Esophagus (tissue), 2 donors: ENCODE measurements at regions not wholly inside any gene's neighbourhood (a gene's known extent, or its start where the extent isn't known, plus 50 kb on each side); places are given as distances from the start of the nearest gene placed in this dataset.

ENCODE experiments used
- H3K27ac ChIP-seq, 2 donors: one replicate each; pipeline ENCODE4 v1.5.1; 2013; ENCODE audit warnings: low read depth in 2 of 2, mild to moderate bottlenecking in 2 of 2, inconsistent platforms in 1 of 2, low read length in 1 of 2, moderate library complexity in 1 of 2
- H3K27me3 ChIP-seq, 2 donors: one replicate each; pipeline ENCODE4 v1.6.1; 2013; ENCODE audit warnings: low read length in 2 of 2, control low read depth in 1 of 2, mild to moderate bottlenecking in 1 of 2; ENCODE audit not compliant: insufficient read depth in 2 of 2, control insufficient read depth in 1 of 2
- H3K36me3 ChIP-seq, 2 donors: one replicate each; pipeline ENCODE4 v1.6.1; 2013; ENCODE audit warnings: low read length in 1 of 2; ENCODE audit not compliant: control insufficient read depth in 2 of 2, insufficient read depth in 2 of 2
- H3K4me1 ChIP-seq, 2 donors: one replicate each; pipeline ENCODE4 v1.6.1; 2013; ENCODE audit warnings: low read length in 1 of 2; ENCODE audit not compliant: control insufficient read depth in 2 of 2, insufficient read depth in 2 of 2
- H3K4me3 ChIP-seq, 2 donors: one replicate each; pipeline ENCODE4 v1.5.1; 2013; ENCODE audit warnings: low read length in 2 of 2, mild to moderate bottlenecking in 2 of 2, low read depth in 1 of 2, moderate library complexity in 1 of 2
- H3K9me3 ChIP-seq, 2 donors: one replicate each; pipeline ENCODE4 v1.6.1; 2013; ENCODE audit warnings: mild to moderate bottlenecking in 2 of 2, low read depth in 1 of 2, low read length in 1 of 2, moderate library complexity in 1 of 2; ENCODE audit not compliant: control insufficient read depth in 2 of 2, insufficient read depth in 1 of 2
- WGBS, 2 donors: extraction: QIAGEN DNeasy Blood & Tissue Kit; methylation state at CpG; one replicate each; pipeline ENCODE4 v1.1.7; 2013; 5-methylcytosine and 5-hydroxymethylcytosine counted together
- donor health status: healthy with polysubstance abuse.
- donor health status: Bipolar disorder and iron deficiency.

GRCh38 chr2:167504695-167505094, 616.4 kb downstream of the XIRP2 start:
- Histone ChIP-seq H3K27ac (no peak overlapping the region), H3K4me3 (no peak overlapping the region)

GRCh38 chr2:167504061-167504460, 615.8 kb downstream of the XIRP2 start:
- no peak overlapping the region for H3K4me3 ChIP-seq
- H3K4me1 ChIP-seq = no peaks in the 10 kb centered on the region
- H3K36me3 ChIP-seq = no peaks in the 10 kb centered on the region
- H3K9me3 ChIP-seq = no peaks in the 10 kb centered on the region
- no peaks in the 10 kb centered on the region for H3K27me3 ChIP-seq
- no peak overlapping the region for H3K27ac ChIP-seq

More at GRCh38 chr2:167504695-167505094, 616.4 kb downstream of the XIRP2 start:
- H3K36me3 ChIP-seq = no peaks in the 10 kb centered on the region
- no peaks in the 10 kb centered on the region for H3K27me3 ChIP-seq
- H3K9me3 ChIP-seq = no peaks in the 10 kb centered on the region
- no peaks in the 10 kb centered on the region for H3K4me1 ChIP-seq

GRCh38 chr2:167501618-167502017, 613.3 kb downstream of the XIRP2 start:
- H3K9me3 ChIP-seq = no peaks in the 10 kb centered on the region
- no peaks in the 10 kb centered on the region for H3K4me1 ChIP-seq
- H3K27me3 ChIP-seq = no peaks in the 10 kb centered on the region
- H3K4me3 ChIP-seq = no peak overlapping the region
- WGBS, 2 donors = 97 to 100% methylated on average over 1 of the region's 1 CpG
- H3K27ac ChIP-seq = no peak overlapping the region
- no peaks in the 10 kb centered on the region for H3K36me3 ChIP-seq

- Histone ChIP-seq H3K4me1 (no peaks in the 10 kb centered on the region), H3K27me3 (no peaks in the 10 kb centered on the region), H3K36me3 (no peaks in the 10 kb centered on the region), H3K27ac (no peak overlapping the region), H3K4me3 (no peak overlapping the region), H3K9me3 (no peaks in the 10 kb centered on the region)
Observed at GRCh38 chr2:167493862-167494261, 605.6 kb downstream of the XIRP2 start.

- no peaks in the 10 kb centered on the region for H3K27me3 ChIP-seq
- H3K4me3 ChIP-seq = no peak overlapping the region
- no peak overlapping the region for H3K27ac ChIP-seq
- no peaks in the 10 kb centered on the region for H3K9me3 ChIP-seq
- H3K4me1 ChIP-seq = no peaks in the 10 kb centered on the region
- no peaks in the 10 kb centered on the region for H3K36me3 ChIP-seq
Observed at GRCh38 chr2:167492486-167492885, 604.2 kb downstream of the XIRP2 start.

GRCh38 chr2:167491788-167492187, 603.5 kb downstream of the XIRP2 start:
- Histone ChIP-seq H3K9me3 (no peaks in the 10 kb centered on the region), H3K27me3 (no peaks in the 10 kb centered on the region), H3K36me3 (no peaks in the 10 kb centered on the region), H3K4me3 (no peak overlapping the region), H3K27ac (no peak overlapping the region), H3K4me1 (no peaks in the 10 kb centered on the region)
- 94 to 95% methylated on average over 3 of the region's 3 CpGs for WGBS, 2 donors

GRCh38 chr2:167490455-167490854, 602.2 kb downstream of the XIRP2 start:
- no peak overlapping the region for H3K4me3 ChIP-seq
- H3K9me3 ChIP-seq = no peaks in the 10 kb centered on the region
- no peaks in the 10 kb centered on the region for H3K4me1 ChIP-seq
- no peak overlapping the region for H3K27ac ChIP-seq
- H3K36me3 ChIP-seq = no peaks in the 10 kb centered on the region
- no peaks in the 10 kb centered on the region for H3K27me3 ChIP-seq

GRCh38 chr2:167489325-167489724, 601.0 kb downstream of the XIRP2 start:
- 30 to 53% methylated on average over 2 of the region's 2 CpGs for WGBS, 2 donors
- no peaks in the 10 kb centered on the region for H3K4me1 ChIP-seq
- no peaks in the 10 kb centered on the region for H3K9me3 ChIP-seq
- H3K27me3 ChIP-seq = no peaks in the 10 kb centered on the region
- H3K4me3 ChIP-seq = no peak overlapping the region
- H3K27ac ChIP-seq = no peak overlapping the region
- H3K36me3 ChIP-seq = no peaks in the 10 kb centered on the region

GRCh38 chr2:167487728-167488127, 599.4 kb downstream of the XIRP2 start:
- no peak overlapping the region for H3K27ac ChIP-seq
- H3K36me3 ChIP-seq = no peaks in the 10 kb centered on the region
- H3K27me3 ChIP-seq = no peaks in the 10 kb centered on the region
- no peaks in the 10 kb centered on the region for H3K9me3 ChIP-seq
- H3K4me3 ChIP-seq = no peak overlapping the region
- WGBS, 2 donors = 63 to 68% methylated on average over 3 of the region's 3 CpGs
- H3K4me1 ChIP-seq = no peaks in the 10 kb centered on the region

GRCh38 chr2:167484875-167485274, 596.6 kb downstream of the XIRP2 start:
- 80 to 83% methylated on average over 1 of the region's 1 CpG for WGBS, 2 donors
- Histone ChIP-seq H3K4me1 (no peaks in the 10 kb centered on the region), H3K4me3 (no peak overlapping the region), H3K36me3 (no peaks in the 10 kb centered on the region), H3K9me3 (no peaks in the 10 kb centered on the region), H3K27ac (no peak overlapping the region), H3K27me3 (no peaks in the 10 kb centered on the region)
